ENCODE measurements at regions not wholly inside any gene's neighbourhood (a gene's known extent, or its start where the extent isn't known, plus 50 kb on each side); places are given as distances from the start of the nearest gene placed in this dataset.

DNA sequence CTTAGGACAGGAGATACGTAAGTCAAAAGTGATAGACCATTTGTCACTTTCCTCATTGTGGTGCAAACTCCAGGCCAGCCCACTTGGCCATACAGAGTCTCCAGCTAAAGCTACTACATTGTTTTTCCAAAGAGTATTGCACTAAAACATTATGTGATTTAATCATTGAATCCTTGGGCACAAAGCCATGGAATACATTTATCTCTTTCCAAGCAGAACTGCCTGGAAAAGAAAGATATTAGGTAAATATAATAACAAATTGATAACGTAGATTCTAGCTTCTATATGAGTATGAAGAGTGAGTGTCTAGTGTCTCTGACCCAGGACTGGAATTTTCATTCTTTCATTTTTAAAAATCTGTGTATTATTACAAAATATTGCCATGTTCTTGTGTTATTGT, 863.7 kb upstream of the SEMA6D start:
- H3K79me2 ChIP-seq (ENCODE audit: insufficient read depth, low read depth, low read length): no peaks in the 10 kb centered on the region
- no peaks in the 10 kb centered on the region for H3K9me2 ChIP-seq (ENCODE audit: insufficient read depth, low read length)
- H2AFZ ChIP-seq (ENCODE audit: low read length): no peak overlapping the region
- DNase-seq (ENCODE audit: low spot score): no peak
- no peaks in the 10 kb centered on the region for H4K20me1 ChIP-seq (ENCODE audit: insufficient read depth, low read length)
- BruUV-seq (replicated peaks): no TSS peak
- H3K36me3 ChIP-seq (ENCODE audit: insufficient read depth, low read length): no peaks in the 10 kb centered on the region
- no peak overlapping the region for H3K27ac ChIP-seq (ENCODE audit: low read depth, low read length, poor library complexity, severe bottlenecking)
- intact Hi-C loops (cut with micrococcal nuclease; ENCODE audit: unreplicated experiment): no loop called here
- H3K9me3 ChIP-seq (ENCODE audit: low read length): no peaks in the 10 kb centered on the region
- POLR2A ChIA-PET: no interaction called here
- no peak overlapping the region for H3K4me2 ChIP-seq (ENCODE audit: low read length)
- H3K4me1 ChIP-seq (ENCODE audit: insufficient read depth, low read length, poor library complexity, severe bottlenecking): no peaks in the 10 kb centered on the region
- CTCF ChIA-PET (ENCODE audit: unreplicated experiment): no interaction called here
- TF ChIP-seq, protein P1, sequence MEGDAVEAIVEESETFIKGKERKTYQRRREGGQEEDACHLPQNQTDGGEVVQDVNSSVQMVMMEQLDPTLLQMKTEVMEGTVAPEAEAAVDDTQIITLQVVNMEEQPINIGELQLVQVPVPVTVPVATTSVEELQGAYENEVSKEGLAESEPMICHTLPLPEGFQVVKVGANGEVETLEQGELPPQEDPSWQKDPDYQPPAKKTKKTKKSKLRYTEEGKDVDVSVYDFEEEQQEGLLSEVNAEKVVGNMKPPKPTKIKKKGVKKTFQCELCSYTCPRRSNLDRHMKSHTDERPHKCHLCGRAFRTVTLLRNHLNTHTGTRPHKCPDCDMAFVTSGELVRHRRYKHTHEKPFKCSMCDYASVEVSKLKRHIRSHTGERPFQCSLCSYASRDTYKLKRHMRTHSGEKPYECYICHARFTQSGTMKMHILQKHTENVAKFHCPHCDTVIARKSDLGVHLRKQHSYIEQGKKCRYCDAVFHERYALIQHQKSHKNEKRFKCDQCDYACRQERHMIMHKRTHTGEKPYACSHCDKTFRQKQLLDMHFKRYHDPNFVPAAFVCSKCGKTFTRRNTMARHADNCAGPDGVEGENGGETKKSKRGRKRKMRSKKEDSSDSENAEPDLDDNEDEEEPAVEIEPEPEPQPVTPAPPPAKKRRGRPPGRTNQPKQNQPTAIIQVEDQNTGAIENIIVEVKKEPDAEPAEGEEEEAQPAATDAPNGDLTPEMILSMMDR (conservative IDR thresholded peaks at IDR 0.05; ENCODE audit: low read length): no peak
- TF ChIP-seq EZH2phosphoT487 (IDR thresholded peaks at IDR 0.05; ENCODE audit: borderline replicate concordance, low read depth, low read length): no peak
- no peak overlapping the region for H3K4me3 ChIP-seq (ENCODE audit: low read depth, low read length, poor library complexity, severe bottlenecking)

GRCh38 chr15:46854564-46854963, 862.7 kb upstream of the SEMA6D start:
- ChIA-PET CTCF (ENCODE audit: unreplicated experiment) (no interaction called here), POLR2A (no interaction called here)
- no peak for DNase-seq (ENCODE audit: low spot score)
- intact Hi-C loops (cut with micrococcal nuclease; ENCODE audit: unreplicated experiment): no loop called here
- H3K4me3 ChIP-seq (ENCODE audit: low read depth, low read length, poor library complexity, severe bottlenecking): no peak overlapping the region
- BruUV-seq (replicated peaks): no TSS peak
- H3K9me2 ChIP-seq (ENCODE audit: insufficient read depth, low read length): no peaks in the 10 kb centered on the region
- H3K79me2 ChIP-seq (ENCODE audit: insufficient read depth, low read depth, low read length): no peaks in the 10 kb centered on the region
- H4K20me1 ChIP-seq (ENCODE audit: insufficient read depth, low read length): no peaks in the 10 kb centered on the region
- no peaks in the 10 kb centered on the region for H3K36me3 ChIP-seq (ENCODE audit: insufficient read depth, low read length)
- H3K9me3 ChIP-seq (ENCODE audit: low read length): no peaks in the 10 kb centered on the region
- H3K27ac ChIP-seq (ENCODE audit: low read depth, low read length, poor library complexity, severe bottlenecking): no peak overlapping the region
- no peaks in the 10 kb centered on the region for H3K4me1 ChIP-seq (ENCODE audit: insufficient read depth, low read length, poor library complexity, severe bottlenecking)
- no peak overlapping the region for H2AFZ ChIP-seq (ENCODE audit: low read length)
- no peak overlapping the region for H3K4me2 ChIP-seq (ENCODE audit: low read length)
- TF ChIP-seq, protein P1 (conservative IDR thresholded peaks at IDR 0.05; ENCODE audit: low read length): no peak
- TF ChIP-seq EZH2phosphoT487 (IDR thresholded peaks at IDR 0.05; ENCODE audit: borderline replicate concordance, low read depth, low read length): no peak

DNA sequence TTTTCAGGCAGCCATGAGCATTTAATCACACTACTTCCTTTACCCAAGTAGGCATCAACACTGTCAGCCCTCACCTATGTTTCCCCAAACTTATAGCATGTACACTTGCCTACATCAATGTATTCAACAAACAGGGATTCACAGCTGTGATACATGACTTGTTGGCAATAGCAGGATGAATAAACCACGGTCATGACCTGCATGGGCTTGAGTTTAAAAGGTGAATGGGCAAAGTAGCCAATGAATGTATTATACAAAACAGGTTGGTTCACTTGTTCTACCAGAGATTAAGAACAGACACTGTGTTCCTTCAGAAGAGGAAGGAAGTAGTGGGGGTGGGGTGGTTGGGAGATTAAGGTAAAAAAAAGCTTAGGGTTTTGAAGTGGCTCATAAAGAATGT, 861.9 kb upstream of the SEMA6D start:
- BruUV-seq (replicated peaks): no TSS peak
- CTCF ChIA-PET (ENCODE audit: unreplicated experiment): no interaction called here

More for the DNA sequence above, 861.9 kb upstream of the SEMA6D start:
- intact Hi-C loops (cut with micrococcal nuclease; ENCODE audit: unreplicated experiment): no loop called here
- no peak for DNase-seq (ENCODE audit: low spot score)
- TF ChIP-seq EZH2phosphoT487 (IDR thresholded peaks at IDR 0.05; ENCODE audit: borderline replicate concordance, low read depth, low read length): no peak
- TF ChIP-seq, protein P1 (conservative IDR thresholded peaks at IDR 0.05; ENCODE audit: low read length): no peak
- no peak overlapping the region for H3K27ac ChIP-seq (ENCODE audit: low read depth, low read length, poor library complexity, severe bottlenecking)
- H3K4me2 ChIP-seq (ENCODE audit: low read length): no peak overlapping the region
- H3K9me3 ChIP-seq (ENCODE audit: low read length): no peaks in the 10 kb centered on the region
- no peaks in the 10 kb centered on the region for H4K20me1 ChIP-seq (ENCODE audit: insufficient read depth, low read length)
- no peak overlapping the region for H3K4me3 ChIP-seq (ENCODE audit: low read depth, low read length, poor library complexity, severe bottlenecking)
- H2AFZ ChIP-seq (ENCODE audit: low read length): no peak overlapping the region
- POLR2A ChIA-PET: no interaction called here
- H3K4me1 ChIP-seq (ENCODE audit: insufficient read depth, low read length, poor library complexity, severe bottlenecking): no peaks in the 10 kb centered on the region
- H3K9me2 ChIP-seq (ENCODE audit: insufficient read depth, low read length): no peaks in the 10 kb centered on the region
- no peaks in the 10 kb centered on the region for H3K79me2 ChIP-seq (ENCODE audit: insufficient read depth, low read depth, low read length)
- no peaks in the 10 kb centered on the region for H3K36me3 ChIP-seq (ENCODE audit: insufficient read depth, low read length)

All from OCI-LY7 (cell line).